Breast epithelium (tissue), 4 donors: ENCODE measurements at regions not wholly inside any gene's neighbourhood (a gene's known extent, or its start where the extent isn't known, plus 50 kb on each side); places are given as distances from the start of the nearest gene placed in this dataset.
A peak's percentile ranks its signal among the peaks of the same experiment; 100 is the strongest.

Experiments
- DNase-seq, 2 donors: peaks; one replicate each; pipeline ENCODE4 v3.0.0-alpha.2; 2019; ENCODE audit warnings: low spot score in 2 of 2
- H3K27ac ChIP-seq, 2 donors: fragments of 200-600 bp; sonication (generic) in 1 of 2; one replicate each; pipeline ENCODE4 v1.5.1; 2016 to 2019; ENCODE audit warnings: mild to moderate bottlenecking in 1 of 2
- H3K27me3 ChIP-seq, 2 donors: fragments of 200-600 bp; sonication (generic) in 1 of 2; one replicate each; pipeline versions ENCODE4 v1.5.1 to v1.6.0; 2017 to 2019; ENCODE audit warnings: control low read depth in 1 of 2, mild to moderate bottlenecking in 1 of 2
- H3K36me3 ChIP-seq: fragments of 200-600 bp; one replicate; pipeline ENCODE4 v1.5.1; 2019
- H3K4me1 ChIP-seq, 2 donors: fragments of 200-600 bp; sonication (generic); one replicate each; pipeline ENCODE4 v1.5.1; 2016 to 2019; ENCODE audit warnings: control low read depth in 1 of 2
- H3K4me3 ChIP-seq, 3 donors: fragments of 200-600 bp; sonication (generic); 1 replicate in 2 of 3; 2 replicates in 1 of 3; pipeline ENCODE4 v1.5.1; 2016 to 2019; ENCODE audit warnings: mild to moderate bottlenecking in 3 of 3, moderate library complexity in 2 of 3
- H3K9me3 ChIP-seq, 2 donors: fragments of 200-600 bp; sonication (generic) in 1 of 2; one replicate each; pipeline ENCODE4 v1.5.1; 2016 to 2019; ENCODE audit warnings: control low read depth in 1 of 2
- CTCF ChIP-seq, 3 donors: fragments of 450-650 bp; IDR thresholded peaks; one replicate each; pipeline ENCODE4 v1.5.1; 2016 to 2017; ENCODE audit warnings: antibody characterized with exemption in 3 of 3, mild to moderate bottlenecking in 3 of 3, moderate library complexity in 3 of 3
- POLR2A ChIP-seq: fragments of 450-650 bp; IDR thresholded peaks from one replicate; pipeline ENCODE4 v1.6.1; 2016; ENCODE audit warnings: antibody characterized with exemption, mild to moderate bottlenecking, moderate library complexity
- POLR2AphosphoS5 ChIP-seq, 3 donors: sonication (generic); formaldehyde crosslinking; IDR thresholded peaks; one replicate each; pipeline ENCODE4 v1.6.1; 2017; ENCODE audit warnings: antibody characterized with exemption in 3 of 3
- intact Hi-C: fragments of 100-400 bp; cut with DNase I; formaldehyde crosslinking; loops from one replicate; pipeline ENCODE4 v1.15.1; 2023; ENCODE audit warnings: low total_unique reads

GRCh38 chr2:234680688-234681619, 184.1 kb upstream of the ARL4C start:
- Histone ChIP-seq H3K27ac (peak overlapping the region in 1 of 2 donors; percentile 63), H3K27me3 (no peaks in the 10 kb centered on the region), H3K9me3 (no peaks in the 10 kb centered on the region), H3K4me1 (no peaks in the 10 kb centered on the region), H3K36me3 (no peaks in the 10 kb centered on the region), H3K4me3 (no peak overlapping the region)
- intact Hi-C loops, result no loop called here
- no peak for TF ChIP-seq POLR2AphosphoS5 (IDR thresholded peaks at IDR 0.05)
- TF ChIP-seq POLR2A, result no peak
- TF ChIP-seq CTCF (IDR thresholded peaks at IDR 0.05), result no peak
- DNase-seq, result no peak

DNA sequence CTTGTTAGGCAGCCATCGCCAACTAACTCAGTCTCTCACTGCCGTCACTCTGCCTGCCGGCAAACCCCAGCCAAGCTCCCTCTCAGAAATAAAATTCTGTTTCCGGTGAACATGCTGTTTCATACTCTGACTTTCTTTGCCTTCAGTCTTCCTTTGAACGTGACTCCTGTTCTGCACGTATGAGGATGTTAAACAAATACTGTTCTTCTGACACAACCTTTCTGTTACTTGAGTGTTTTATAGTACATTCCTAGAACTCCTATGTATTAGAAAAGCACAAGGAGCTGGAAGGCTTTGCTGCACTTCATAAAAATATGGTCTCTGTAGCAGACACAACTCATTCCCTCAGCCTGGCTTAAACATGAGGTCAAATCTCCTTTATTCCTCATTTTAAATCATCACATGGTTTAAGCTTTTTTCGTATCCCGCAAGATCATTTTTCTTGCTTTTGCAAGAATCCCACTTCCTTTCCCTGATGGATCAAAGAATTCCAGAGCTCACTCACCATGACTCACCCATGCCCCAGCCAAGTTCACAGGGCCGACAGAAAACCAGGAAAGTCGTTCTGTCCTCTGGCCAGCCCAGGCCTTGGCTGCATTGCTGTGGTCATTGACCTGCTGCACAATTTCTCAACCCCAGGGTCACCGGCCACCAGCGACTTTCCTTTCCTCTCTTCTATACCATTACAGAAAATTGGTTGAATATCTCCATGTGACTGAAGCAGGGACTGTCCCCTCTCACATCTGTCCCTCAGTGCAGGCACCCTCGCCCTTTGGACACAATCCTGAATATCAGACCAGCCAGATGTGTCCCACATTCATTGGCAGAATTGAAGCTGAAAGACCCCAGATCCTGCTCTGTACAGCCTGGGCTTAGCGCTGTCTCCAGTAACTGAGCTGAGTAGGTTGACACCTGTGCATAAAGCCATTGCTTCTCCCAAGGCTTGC, 183.1 kb upstream of the ARL4C start:
- Histone ChIP-seq H3K36me3 (no peaks in the 10 kb centered on the region), H3K4me1 (no peaks in the 10 kb centered on the region), H3K27me3 (no peaks in the 10 kb centered on the region), H3K27ac (peak overlapping the region; percentile 41 to 79), H3K9me3 (no peaks in the 10 kb centered on the region), H3K4me3 (no peak overlapping the region)
- DNase-seq, result no peak
- TF ChIP-seq CTCF (IDR thresholded peaks at IDR 0.05), result no peak
- TF ChIP-seq POLR2AphosphoS5 (IDR thresholded peaks at IDR 0.05), result peak; percentile 17 to 47 (median 26)
- intact Hi-C loops, result no loop called here

DNA sequence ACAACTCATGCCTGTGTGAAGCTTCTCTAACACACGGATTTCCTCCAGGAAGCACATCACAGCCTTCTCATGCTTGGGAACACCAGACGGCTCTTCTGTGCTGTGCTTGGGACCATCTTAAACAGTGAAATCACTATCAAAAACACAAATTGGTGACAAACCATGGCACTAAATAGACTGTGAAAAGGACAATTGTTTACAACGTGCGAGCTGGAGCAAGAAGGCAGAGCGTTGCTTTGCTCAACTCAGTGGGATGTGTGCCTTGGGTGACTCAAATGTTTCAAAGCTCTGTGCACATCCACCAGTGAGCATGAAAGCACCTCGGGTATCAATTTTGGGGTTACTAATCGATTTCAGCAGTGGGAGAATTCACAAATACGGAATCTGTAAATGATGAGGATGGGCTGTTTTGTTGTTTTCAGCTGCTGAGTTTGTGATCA, 182.4 kb upstream of the ARL4C start:
- TF ChIP-seq CTCF (IDR thresholded peaks at IDR 0.05) (no peak), POLR2A (no peak), POLR2AphosphoS5 (IDR thresholded peaks at IDR 0.05) (no peak)
- intact Hi-C loops, result no loop called here
- Histone ChIP-seq H3K27me3 (no peaks in the 10 kb centered on the region), H3K36me3 (no peaks in the 10 kb centered on the region), H3K9me3 (no peaks in the 10 kb centered on the region), H3K4me1 (no peaks in the 10 kb centered on the region), H3K4me3 (no peak overlapping the region), H3K27ac (peak overlapping the region; percentile 41 to 79)
- no peak for DNase-seq

- Histone ChIP-seq H3K4me3 (no peak overlapping the region), H3K27me3 (no peaks in the 10 kb centered on the region), H3K36me3 (no peaks in the 10 kb centered on the region), H3K27ac (no peak overlapping the region), H3K9me3 (no peaks in the 10 kb centered on the region), H3K4me1 (no peaks in the 10 kb centered on the region)
- no peak for TF ChIP-seq POLR2A
- no peak for TF ChIP-seq POLR2AphosphoS5 (IDR thresholded peaks at IDR 0.05)
- no peak for TF ChIP-seq CTCF (IDR thresholded peaks at IDR 0.05)
- DNase-seq, result no peak
- intact Hi-C loops, result no loop called here
These were observed 181.8 kb upstream of the ARL4C start for GRCh38 chr2:234678711-234679110.
